ENCODE measurements at regions not wholly inside any gene's neighbourhood (a gene's known extent, or its start where the extent isn't known, plus 50 kb on each side); places are given as distances from the start of the nearest gene placed in this dataset.

GRCh38 chr13:109510013-109510412 lies 276.4 kb downstream of the IRS2 start:
- Histone ChIP-seq H3K27me3 (ENCODE audit: control insufficient read depth, insufficient read depth, low read length) (no peaks in the 10 kb centered on the region), H3K9ac (ENCODE audit: low read depth, low read length) (no peak overlapping the region), H3K4me3 (ENCODE audit: low read length) (no peak overlapping the region), H3K36me3 (ENCODE audit: insufficient read depth, low read length) (no peaks in the 10 kb centered on the region), H3K4me2 (ENCODE audit: low read length) (no peak overlapping the region), H3K9me3 (replicated peaks; ENCODE audit: low read length) (no peaks in the 10 kb centered on the region), H3K4me1 (ENCODE audit: control insufficient read depth, insufficient read depth, low read length) (peaks cover 4% of the 10 kb centered on the region)

- Histone ChIP-seq H3K4me3 (ENCODE audit: low read length) (no peak overlapping the region), H3K9ac (ENCODE audit: low read depth, low read length) (no peak overlapping the region)
Observed at GRCh38 chr13:109509154-109509900, 277.1 kb downstream of the IRS2 start.

GRCh38 chr13:109500146-109500773 lies 286.1 kb downstream of the IRS2 start:
- H3K4me3 ChIP-seq (ENCODE audit: low read length): no peak overlapping the region
- no peaks in the 10 kb centered on the region for H3K9me3 ChIP-seq (replicated peaks; ENCODE audit: low read length)
- H3K36me3 ChIP-seq (ENCODE audit: insufficient read depth, low read length): no peaks in the 10 kb centered on the region
- H3K4me2 ChIP-seq (ENCODE audit: low read length): peak overlapping the region; percentile 51
- H3K4me1 ChIP-seq (ENCODE audit: control insufficient read depth, insufficient read depth, low read length): peaks cover 12% of the 10 kb centered on the region
- peak overlapping the region; percentile 16 for H3K9ac ChIP-seq (ENCODE audit: low read depth, low read length)
- H3K27me3 ChIP-seq (ENCODE audit: control insufficient read depth, insufficient read depth, low read length): no peaks in the 10 kb centered on the region

More at GRCh38 chr13:109509154-109509900, 277.1 kb downstream of the IRS2 start:
- H3K9me3 ChIP-seq (replicated peaks; ENCODE audit: low read length): no peaks in the 10 kb centered on the region
- H3K4me1 ChIP-seq (ENCODE audit: control insufficient read depth, insufficient read depth, low read length): peaks cover 4% of the 10 kb centered on the region
- H3K27me3 ChIP-seq (ENCODE audit: control insufficient read depth, insufficient read depth, low read length): no peaks in the 10 kb centered on the region
- H3K36me3 ChIP-seq (ENCODE audit: insufficient read depth, low read length): no peaks in the 10 kb centered on the region
- no peak overlapping the region for H3K4me2 ChIP-seq (ENCODE audit: low read length)

- Histone ChIP-seq H3K9me3 (replicated peaks; ENCODE audit: low read length) (no peaks in the 10 kb centered on the region), H3K9ac (ENCODE audit: low read depth, low read length) (no peak overlapping the region), H3K4me2 (ENCODE audit: low read length) (no peak overlapping the region), H3K36me3 (ENCODE audit: insufficient read depth, low read length) (no peaks in the 10 kb centered on the region), H3K27me3 (ENCODE audit: control insufficient read depth, insufficient read depth, low read length) (no peaks in the 10 kb centered on the region), H3K4me3 (ENCODE audit: low read length) (no peak overlapping the region), H3K4me1 (ENCODE audit: control insufficient read depth, insufficient read depth, low read length) (peaks cover 20% of the 10 kb centered on the region)
Observed at GRCh38 chr13:109497917-109498316, 288.5 kb downstream of the IRS2 start.

GRCh38 chr13:109496216-109496615 lies 290.2 kb downstream of the IRS2 start:
- H3K4me1 ChIP-seq (ENCODE audit: control insufficient read depth, insufficient read depth, low read length): peaks cover 20% of the 10 kb centered on the region
- no peaks in the 10 kb centered on the region for H3K27me3 ChIP-seq (ENCODE audit: control insufficient read depth, insufficient read depth, low read length)
- no peaks in the 10 kb centered on the region for H3K36me3 ChIP-seq (ENCODE audit: insufficient read depth, low read length)
- no peaks in the 10 kb centered on the region for H3K9me3 ChIP-seq (replicated peaks; ENCODE audit: low read length)
- no peak overlapping the region for H3K4me2 ChIP-seq (ENCODE audit: low read length)
- no peak overlapping the region for H3K4me3 ChIP-seq (ENCODE audit: low read length)
- peak overlapping the region; percentile 73 for H3K9ac ChIP-seq (ENCODE audit: low read depth, low read length)

DNA sequence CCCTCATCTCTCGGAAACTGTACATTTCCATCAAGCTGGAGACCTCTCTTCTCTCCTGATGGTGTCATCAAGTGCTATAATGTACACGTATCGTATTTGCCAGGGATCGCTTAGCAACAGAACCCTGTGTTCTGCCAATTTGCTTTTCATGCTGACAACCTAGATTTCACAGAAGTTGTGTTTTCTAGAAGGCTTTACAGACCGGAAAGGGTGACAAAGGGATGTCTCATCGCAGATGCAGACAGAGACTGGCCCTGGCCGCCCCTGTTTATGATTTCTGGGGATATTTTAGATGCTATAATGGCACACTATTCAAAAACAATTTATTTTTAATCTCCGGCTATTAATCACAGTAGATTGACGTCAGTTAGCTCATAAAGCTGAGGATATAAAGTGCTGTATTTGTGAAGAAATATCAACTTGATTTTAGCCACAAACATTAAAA lies 291.4 kb downstream of the IRS2 start:
- Histone ChIP-seq H3K4me3 (ENCODE audit: low read length) (no peak overlapping the region), H3K9me3 (replicated peaks; ENCODE audit: low read length) (no peaks in the 10 kb centered on the region), H3K4me2 (ENCODE audit: low read length) (peak overlapping the region; percentile 7), H3K27me3 (ENCODE audit: control insufficient read depth, insufficient read depth, low read length) (no peaks in the 10 kb centered on the region), H3K9ac (ENCODE audit: low read depth, low read length) (peak overlapping the region; percentile 76), H3K4me1 (ENCODE audit: control insufficient read depth, insufficient read depth, low read length) (peaks cover 20% of the 10 kb centered on the region), H3K36me3 (ENCODE audit: insufficient read depth, low read length) (no peaks in the 10 kb centered on the region)

GRCh38 chr13:109485136-109485794 lies 301.1 kb downstream of the IRS2 start:
- no peak overlapping the region for H3K4me3 ChIP-seq (ENCODE audit: low read length)
- H3K4me1 ChIP-seq (ENCODE audit: control insufficient read depth, insufficient read depth, low read length): no peaks in the 10 kb centered on the region
- H3K9ac ChIP-seq (ENCODE audit: low read depth, low read length): no peak overlapping the region

GRCh38 chr13:109483284-109483683 lies 303.1 kb downstream of the IRS2 start:
- Histone ChIP-seq H3K9ac (ENCODE audit: low read depth, low read length) (no peak overlapping the region), H3K4me3 (ENCODE audit: low read length) (no peak overlapping the region), H3K27me3 (ENCODE audit: control insufficient read depth, insufficient read depth, low read length) (no peaks in the 10 kb centered on the region), H3K4me2 (ENCODE audit: low read length) (no peak overlapping the region), H3K9me3 (replicated peaks; ENCODE audit: low read length) (no peaks in the 10 kb centered on the region), H3K4me1 (ENCODE audit: control insufficient read depth, insufficient read depth, low read length) (no peaks in the 10 kb centered on the region), H3K36me3 (ENCODE audit: insufficient read depth, low read length) (no peaks in the 10 kb centered on the region)

More at GRCh38 chr13:109485136-109485794, 301.1 kb downstream of the IRS2 start:
- Histone ChIP-seq H3K27me3 (ENCODE audit: control insufficient read depth, insufficient read depth, low read length) (no peaks in the 10 kb centered on the region), H3K9me3 (replicated peaks; ENCODE audit: low read length) (no peaks in the 10 kb centered on the region), H3K36me3 (ENCODE audit: insufficient read depth, low read length) (no peaks in the 10 kb centered on the region), H3K4me2 (ENCODE audit: low read length) (no peak overlapping the region)

DNA sequence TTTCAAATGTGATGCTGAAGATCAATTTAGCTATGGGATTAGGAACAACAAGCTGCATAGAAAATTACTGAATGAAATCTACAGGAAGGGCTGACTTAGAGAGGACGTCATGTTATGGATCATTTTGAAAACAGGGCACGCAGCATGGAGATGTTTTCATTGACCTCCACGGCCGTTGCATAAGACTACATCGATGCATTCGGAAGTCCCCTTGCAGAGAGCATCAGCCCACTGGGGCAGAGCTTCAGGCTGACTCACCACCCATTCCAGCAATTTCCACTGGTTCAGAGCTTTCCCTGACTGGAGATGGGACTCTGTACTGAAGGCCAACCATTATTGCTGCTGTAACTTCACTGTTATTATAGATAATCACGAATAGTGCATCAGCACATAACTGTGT lies 305.3 kb downstream of the IRS2 start:
- Histone ChIP-seq H3K9me3 (replicated peaks; ENCODE audit: low read length) (no peaks in the 10 kb centered on the region), H3K4me3 (ENCODE audit: low read length) (no peak overlapping the region), H3K4me2 (ENCODE audit: low read length) (no peak overlapping the region), H3K36me3 (ENCODE audit: insufficient read depth, low read length) (no peaks in the 10 kb centered on the region), H3K9ac (ENCODE audit: low read depth, low read length) (no peak overlapping the region), H3K4me1 (ENCODE audit: control insufficient read depth, insufficient read depth, low read length) (no peaks in the 10 kb centered on the region), H3K27me3 (ENCODE audit: control insufficient read depth, insufficient read depth, low read length) (no peaks in the 10 kb centered on the region)

DNA sequence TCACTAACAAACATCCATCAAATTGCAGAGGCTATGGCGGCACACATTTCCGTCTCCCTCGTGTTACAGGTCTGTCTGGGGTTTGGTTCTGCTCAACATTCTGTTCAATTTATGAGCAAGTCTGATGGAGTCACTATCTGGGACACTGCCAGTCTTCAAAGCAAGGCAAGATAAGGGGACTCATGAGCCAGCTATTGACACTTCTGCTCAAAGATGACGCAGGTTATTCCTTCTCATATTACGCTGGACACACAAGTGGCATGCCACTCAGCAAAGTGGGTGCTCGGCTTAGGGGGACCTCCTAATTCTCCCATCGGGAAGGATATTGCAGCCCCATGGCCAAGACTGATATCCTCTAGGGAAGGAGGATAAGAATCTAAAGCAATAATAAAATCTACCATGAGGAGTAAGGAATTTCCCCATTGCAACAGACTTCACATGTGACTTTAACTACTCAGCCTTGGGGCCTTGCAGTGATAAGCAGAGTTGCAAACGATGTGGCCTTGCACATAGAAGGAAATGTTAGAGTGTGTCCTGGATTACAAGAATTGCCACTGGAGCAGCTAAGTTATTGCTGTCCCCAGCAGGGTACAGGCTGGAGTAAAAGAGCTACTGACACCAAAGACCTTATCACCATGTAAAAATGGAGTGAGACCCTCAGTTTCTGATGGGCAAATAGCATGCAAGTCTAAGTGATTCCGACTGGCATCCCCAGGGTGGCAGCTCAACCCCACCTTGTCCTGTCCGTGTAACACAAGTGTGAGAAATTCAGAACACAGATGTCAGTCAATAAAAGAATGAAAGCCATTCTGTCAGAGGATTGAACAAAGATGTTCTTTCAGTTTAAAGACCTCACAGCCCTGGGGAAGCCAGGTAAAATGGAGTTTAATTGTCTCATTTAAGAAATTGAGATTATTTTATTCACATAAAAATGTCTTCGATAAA lies 306.1 kb downstream of the IRS2 start:
- no peak overlapping the region for H3K9ac ChIP-seq (ENCODE audit: low read depth, low read length)
- H3K36me3 ChIP-seq (ENCODE audit: insufficient read depth, low read length): no peaks in the 10 kb centered on the region
- no peak overlapping the region for H3K4me3 ChIP-seq (ENCODE audit: low read length)
- no peaks in the 10 kb centered on the region for H3K9me3 ChIP-seq (replicated peaks; ENCODE audit: low read length)
- H3K4me1 ChIP-seq (ENCODE audit: control insufficient read depth, insufficient read depth, low read length): no peaks in the 10 kb centered on the region
- H3K4me2 ChIP-seq (ENCODE audit: low read length): no peak overlapping the region
- H3K27me3 ChIP-seq (ENCODE audit: control insufficient read depth, insufficient read depth, low read length): no peaks in the 10 kb centered on the region

DNA sequence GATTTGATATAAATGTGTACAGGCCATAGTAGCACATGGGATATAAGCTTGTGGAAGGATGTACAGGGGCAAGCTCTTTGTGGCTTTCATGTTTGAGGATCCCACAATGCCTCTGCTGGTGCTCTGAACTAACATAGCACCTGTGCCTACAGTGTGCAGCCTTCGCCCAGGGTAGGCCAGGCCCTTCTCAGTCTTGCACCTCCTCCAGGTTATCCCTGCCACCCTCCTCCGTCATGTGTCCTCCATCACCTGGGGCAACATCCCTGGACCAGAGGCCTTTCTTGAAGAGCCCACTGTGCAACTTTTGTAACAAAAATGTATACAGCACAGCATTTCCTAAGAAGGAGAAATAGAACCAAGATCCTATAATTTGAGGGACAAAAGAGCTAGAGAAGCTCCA lies 306.8 kb downstream of the IRS2 start:
- no peak overlapping the region for H3K4me2 ChIP-seq (ENCODE audit: low read length)
- H3K9me3 ChIP-seq (replicated peaks; ENCODE audit: low read length): no peaks in the 10 kb centered on the region
- no peaks in the 10 kb centered on the region for H3K36me3 ChIP-seq (ENCODE audit: insufficient read depth, low read length)
- no peaks in the 10 kb centered on the region for H3K27me3 ChIP-seq (ENCODE audit: control insufficient read depth, insufficient read depth, low read length)
- no peaks in the 10 kb centered on the region for H3K4me1 ChIP-seq (ENCODE audit: control insufficient read depth, insufficient read depth, low read length)
- no peak overlapping the region for H3K4me3 ChIP-seq (ENCODE audit: low read length)
- H3K9ac ChIP-seq (ENCODE audit: low read depth, low read length): no peak overlapping the region

Data from skeletal muscle satellite cell (primary cell).